HCT116 (cell line): ENCODE measurements at regions not wholly inside any gene's neighbourhood (a gene's known extent, or its start where the extent isn't known, plus 50 kb on each side); places are given as distances from the start of the nearest gene placed in this dataset.

Experiments used
- CBX3 ChIP-seq: IDR thresholded peaks from 2 replicates; pipeline ENCODE4 v1.6.1; 2012; ENCODE audit warnings: low read depth
- EGR1 ChIP-seq: IDR thresholded peaks from 2 replicates; pipeline ENCODE4 v1.6.1; 2012; ENCODE audit warnings: low read depth
- ELF1 ChIP-seq: IDR thresholded peaks from 2 replicates; pipeline ENCODE4 v1.6.1; 2012; ENCODE audit warnings: low read depth, borderline replicate concordance
- EZH2 ChIP-seq: fragments of 200-600 bp; sonication (generic); IDR thresholded peaks from 2 replicates; pipeline ENCODE4 v1.6.1; 2017; ENCODE audit warnings: antibody characterized with exemption, mixed run types
- FOSL1 ChIP-seq: IDR thresholded peaks from 2 replicates; pipeline ENCODE4 v1.6.1; 2012; ENCODE audit warnings: low read depth
- MAX ChIP-seq: IDR thresholded peaks from 2 replicates; pipeline ENCODE4 v1.6.1; 2012
- POLR2AphosphoS5 ChIP-seq: IDR thresholded peaks from 2 replicates; pipeline ENCODE4 v1.6.1; 2011; ENCODE audit warnings: mild to moderate bottlenecking, low read depth, low read length, moderate library complexity
- RAD21 ChIP-seq: IDR thresholded peaks from 2 replicates; pipeline ENCODE4 v1.6.1; 2012; ENCODE audit warnings: low read depth, mild to moderate bottlenecking
- REST ChIP-seq: IDR thresholded peaks from 2 replicates; pipeline ENCODE4 v1.6.1; 2012; ENCODE audit warnings: low read depth
- SRF ChIP-seq: IDR thresholded peaks from 2 replicates; pipeline ENCODE4 v1.6.1; 2012; ENCODE audit warnings: low read depth
- YY1 ChIP-seq: IDR thresholded peaks from 2 replicates; pipeline ENCODE4 v1.6.1; 2011; ENCODE audit warnings: low read length, low read depth, moderate library complexity, mild to moderate bottlenecking; ENCODE audit not compliant: insufficient replicate concordance; ENCODE audit errors: extremely low read depth
- ZNF274 ChIP-seq: fragments of 200-500 bp; sonication (Bioruptor generic); IDR thresholded peaks from 2 replicates; pipeline ENCODE4 v1.6.1; 2014; ENCODE audit warnings: mild to moderate bottlenecking, low read depth, low read length, inconsistent platforms
- TF ChIP-seq, protein P1 (sequence below), 3 experiments: fragments of 200-600 bp in 1 of 3; sonication (generic) in 1 of 3; IDR thresholded peaks in 2 of 3; conservative IDR thresholded peaks in 1 of 3; 2 replicates each; pipeline ENCODE4 v1.5.1; 2012 to 2017; ENCODE audit warnings: low read depth in 2 of 3, low read length in 2 of 3, antibody characterized with exemption in 1 of 3, borderline replicate concordance in 1 of 3, control low read depth in 1 of 3, mild to moderate bottlenecking in 1 of 3, mixed read lengths in 1 of 3, mixed run types in 1 of 3, moderate library complexity in 1 of 3; ENCODE audit not compliant: insufficient read depth in 1 of 3

GRCh38 chr6:159631886-159632285 lies 61.2 kb downstream of the SOD2 start:
- TF ChIP-seq POLR2AphosphoS5 (no peak), REST (no peak), ZNF274 (no peak), EZH2 (no peak), YY1 (no peak), EGR1 (no peak), ELF1 (no peak), MAX (no peak), RAD21 (no peak), CBX3 (no peak), SRF (no peak), FOSL1 (no peak)
- TF ChIP-seq, protein P1, sequence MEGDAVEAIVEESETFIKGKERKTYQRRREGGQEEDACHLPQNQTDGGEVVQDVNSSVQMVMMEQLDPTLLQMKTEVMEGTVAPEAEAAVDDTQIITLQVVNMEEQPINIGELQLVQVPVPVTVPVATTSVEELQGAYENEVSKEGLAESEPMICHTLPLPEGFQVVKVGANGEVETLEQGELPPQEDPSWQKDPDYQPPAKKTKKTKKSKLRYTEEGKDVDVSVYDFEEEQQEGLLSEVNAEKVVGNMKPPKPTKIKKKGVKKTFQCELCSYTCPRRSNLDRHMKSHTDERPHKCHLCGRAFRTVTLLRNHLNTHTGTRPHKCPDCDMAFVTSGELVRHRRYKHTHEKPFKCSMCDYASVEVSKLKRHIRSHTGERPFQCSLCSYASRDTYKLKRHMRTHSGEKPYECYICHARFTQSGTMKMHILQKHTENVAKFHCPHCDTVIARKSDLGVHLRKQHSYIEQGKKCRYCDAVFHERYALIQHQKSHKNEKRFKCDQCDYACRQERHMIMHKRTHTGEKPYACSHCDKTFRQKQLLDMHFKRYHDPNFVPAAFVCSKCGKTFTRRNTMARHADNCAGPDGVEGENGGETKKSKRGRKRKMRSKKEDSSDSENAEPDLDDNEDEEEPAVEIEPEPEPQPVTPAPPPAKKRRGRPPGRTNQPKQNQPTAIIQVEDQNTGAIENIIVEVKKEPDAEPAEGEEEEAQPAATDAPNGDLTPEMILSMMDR (IDR thresholded peaks at IDR 0.05 in 2 of 3, conservative IDR thresholded peaks at IDR 0.05 in 1 of 3; ENCODE audit: borderline replicate concordance in 1 of 3, insufficient read depth in 1 of 3, low read depth in 2 of 3, low read length in 2 of 3), result no peak
